ENCODE measurements at regions not wholly inside any gene's neighbourhood (a gene's known extent, or its start where the extent isn't known, plus 50 kb on each side); places are given as distances from the start of the nearest gene placed in this dataset.

GRCh38 chr9:106284296-106284695, 578.7 kb upstream of the ZNF462 start:
- Histone ChIP-seq H2AFZ (ENCODE audit: low read depth, low read length) (no peak overlapping the region), H4K20me1 (ENCODE audit: insufficient read depth, low read length) (no peaks in the 10 kb centered on the region), H3K4me1 (ENCODE audit: insufficient read depth, low read length) (no peaks in the 10 kb centered on the region), H3K27me3 (ENCODE audit: insufficient read depth, low read length, poor library complexity) (no peaks in the 10 kb centered on the region), H3K9ac (ENCODE audit: low read depth, low read length) (no peak overlapping the region), H3K4me2 (ENCODE audit: insufficient read depth, low read length) (no peak overlapping the region), H3K4me3 (ENCODE audit: low read depth in 1 of 2, low read length in 2 of 2) (no peak overlapping the region), H3K79me2 (ENCODE audit: insufficient read depth, low read length) (no peaks in the 10 kb centered on the region), H3K9me3 (ENCODE audit: insufficient read depth, low read length, severe bottlenecking) (no peaks in the 10 kb centered on the region), H3K27ac (ENCODE audit: low read length) (no peak overlapping the region), H3K36me3 (ENCODE audit: insufficient read depth, low read length) (no peaks in the 10 kb centered on the region)
- no peak for ATAC-seq (ENCODE audit: insufficient read depth, low read depth)
- TF ChIP-seq, protein P1, sequence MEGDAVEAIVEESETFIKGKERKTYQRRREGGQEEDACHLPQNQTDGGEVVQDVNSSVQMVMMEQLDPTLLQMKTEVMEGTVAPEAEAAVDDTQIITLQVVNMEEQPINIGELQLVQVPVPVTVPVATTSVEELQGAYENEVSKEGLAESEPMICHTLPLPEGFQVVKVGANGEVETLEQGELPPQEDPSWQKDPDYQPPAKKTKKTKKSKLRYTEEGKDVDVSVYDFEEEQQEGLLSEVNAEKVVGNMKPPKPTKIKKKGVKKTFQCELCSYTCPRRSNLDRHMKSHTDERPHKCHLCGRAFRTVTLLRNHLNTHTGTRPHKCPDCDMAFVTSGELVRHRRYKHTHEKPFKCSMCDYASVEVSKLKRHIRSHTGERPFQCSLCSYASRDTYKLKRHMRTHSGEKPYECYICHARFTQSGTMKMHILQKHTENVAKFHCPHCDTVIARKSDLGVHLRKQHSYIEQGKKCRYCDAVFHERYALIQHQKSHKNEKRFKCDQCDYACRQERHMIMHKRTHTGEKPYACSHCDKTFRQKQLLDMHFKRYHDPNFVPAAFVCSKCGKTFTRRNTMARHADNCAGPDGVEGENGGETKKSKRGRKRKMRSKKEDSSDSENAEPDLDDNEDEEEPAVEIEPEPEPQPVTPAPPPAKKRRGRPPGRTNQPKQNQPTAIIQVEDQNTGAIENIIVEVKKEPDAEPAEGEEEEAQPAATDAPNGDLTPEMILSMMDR (IDR thresholded peaks at IDR 0.05; ENCODE audit: borderline replicate concordance, extremely low read depth, low read length, poor library complexity, severe bottlenecking) = no peak
- TF ChIP-seq EZH2 (IDR thresholded peaks at IDR 0.05; ENCODE audit: borderline replicate concordance, low read depth, low read length, severe bottlenecking) = no peak
- DNase-seq = no peak

- no peak for DNase-seq
- TF ChIP-seq EZH2 (IDR thresholded peaks at IDR 0.05; ENCODE audit: borderline replicate concordance, low read depth, low read length, severe bottlenecking) = no peak
- TF ChIP-seq, protein P1 (IDR thresholded peaks at IDR 0.05; ENCODE audit: borderline replicate concordance, extremely low read depth, low read length, poor library complexity, severe bottlenecking) = no peak
- no peaks in the 10 kb centered on the region for H4K20me1 ChIP-seq (ENCODE audit: insufficient read depth, low read length)
- no peaks in the 10 kb centered on the region for H3K27me3 ChIP-seq (ENCODE audit: insufficient read depth, low read length, poor library complexity)
- no peaks in the 10 kb centered on the region for H3K4me1 ChIP-seq (ENCODE audit: insufficient read depth, low read length)
- H3K9me3 ChIP-seq (ENCODE audit: insufficient read depth, low read length, severe bottlenecking) = no peaks in the 10 kb centered on the region
- no peak overlapping the region for H3K4me2 ChIP-seq (ENCODE audit: insufficient read depth, low read length)
- no peak overlapping the region for H3K27ac ChIP-seq (ENCODE audit: low read length)
- no peak for ATAC-seq (ENCODE audit: insufficient read depth, low read depth)
- no peaks in the 10 kb centered on the region for H3K36me3 ChIP-seq (ENCODE audit: insufficient read depth, low read length)
- H2AFZ ChIP-seq (ENCODE audit: low read depth, low read length) = no peak overlapping the region
- no peak overlapping the region for H3K9ac ChIP-seq (ENCODE audit: low read depth, low read length)
- no peaks in the 10 kb centered on the region for H3K79me2 ChIP-seq (ENCODE audit: insufficient read depth, low read length)
- H3K4me3 ChIP-seq (ENCODE audit: low read depth in 1 of 2, low read length in 2 of 2) = no peak overlapping the region
Observed at GRCh38 chr9:106286249-106286648, 576.7 kb upstream of the ZNF462 start.

DNA sequence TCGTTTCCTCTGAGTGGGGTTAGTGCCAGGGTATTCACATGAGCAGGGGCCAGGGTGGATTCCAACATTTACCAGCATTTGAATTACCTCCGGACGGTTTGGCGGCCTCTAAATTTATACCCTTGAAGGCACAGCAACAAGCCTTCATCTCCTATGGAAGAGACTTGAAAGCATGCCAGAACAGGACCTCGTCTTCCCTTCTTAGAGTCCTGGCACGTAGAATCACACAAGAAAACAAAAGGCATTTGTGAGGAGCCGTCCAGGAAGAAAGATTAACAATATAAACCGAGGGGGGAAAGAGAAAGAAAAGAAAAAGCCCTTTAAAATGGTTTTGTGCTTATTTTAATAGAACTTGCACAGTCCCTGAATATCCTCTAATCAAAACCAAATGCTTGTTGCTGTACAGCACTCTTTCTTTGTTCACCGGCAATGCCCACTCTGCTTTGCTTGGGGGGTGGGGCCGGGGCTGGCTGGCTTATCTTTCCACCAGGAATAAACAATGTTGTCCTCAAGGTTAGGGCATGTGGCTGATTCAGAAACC, 575.8 kb upstream of the ZNF462 start:
- Histone ChIP-seq H3K9me3 (ENCODE audit: insufficient read depth, low read length, severe bottlenecking) (no peaks in the 10 kb centered on the region), H3K4me1 (ENCODE audit: insufficient read depth, low read length) (no peaks in the 10 kb centered on the region), H3K4me2 (ENCODE audit: insufficient read depth, low read length) (no peak overlapping the region), H3K4me3 (ENCODE audit: low read depth in 1 of 2, low read length in 2 of 2) (no peak overlapping the region), H3K27ac (ENCODE audit: low read length) (no peak overlapping the region), H3K36me3 (ENCODE audit: insufficient read depth, low read length) (no peaks in the 10 kb centered on the region), H3K27me3 (ENCODE audit: insufficient read depth, low read length, poor library complexity) (no peaks in the 10 kb centered on the region), H4K20me1 (ENCODE audit: insufficient read depth, low read length) (no peaks in the 10 kb centered on the region), H3K79me2 (ENCODE audit: insufficient read depth, low read length) (no peaks in the 10 kb centered on the region), H3K9ac (ENCODE audit: low read depth, low read length) (no peak overlapping the region), H2AFZ (ENCODE audit: low read depth, low read length) (no peak overlapping the region)
- DNase-seq (no peak), ATAC-seq (ENCODE audit: insufficient read depth, low read depth) (no peak)
- TF ChIP-seq, protein P1 (IDR thresholded peaks at IDR 0.05; ENCODE audit: borderline replicate concordance, extremely low read depth, low read length, poor library complexity, severe bottlenecking) = no peak
- TF ChIP-seq EZH2 (IDR thresholded peaks at IDR 0.05; ENCODE audit: borderline replicate concordance, low read depth, low read length, severe bottlenecking) = no peak

DNA sequence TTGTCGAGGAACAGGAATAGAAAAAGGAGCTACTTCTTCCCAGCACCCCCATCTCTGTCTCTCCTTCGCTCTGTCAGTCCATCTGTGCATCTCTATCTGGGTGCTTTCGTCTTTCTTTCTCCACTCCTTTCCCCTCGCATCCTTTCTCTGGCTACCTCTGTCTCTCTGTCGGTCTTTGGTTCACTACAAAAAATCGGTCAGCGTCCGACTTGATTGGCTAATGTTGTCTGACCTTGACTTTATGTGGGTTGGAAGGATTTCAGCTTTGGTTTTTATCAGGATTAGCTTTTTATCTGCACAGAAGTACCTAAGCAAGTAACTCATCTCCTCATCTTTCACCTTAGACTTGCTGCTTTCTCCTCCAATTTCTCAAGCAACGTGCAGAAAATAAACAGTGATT, 575.2 kb upstream of the ZNF462 start:
- no peaks in the 10 kb centered on the region for H3K9me3 ChIP-seq (ENCODE audit: insufficient read depth, low read length, severe bottlenecking)
- H3K79me2 ChIP-seq (ENCODE audit: insufficient read depth, low read length) = no peaks in the 10 kb centered on the region
- no peak for TF ChIP-seq EZH2 (IDR thresholded peaks at IDR 0.05; ENCODE audit: borderline replicate concordance, low read depth, low read length, severe bottlenecking)
- TF ChIP-seq, protein P1 (IDR thresholded peaks at IDR 0.05; ENCODE audit: borderline replicate concordance, extremely low read depth, low read length, poor library complexity, severe bottlenecking) = no peak
- H2AFZ ChIP-seq (ENCODE audit: low read depth, low read length) = no peak overlapping the region
- no peak for DNase-seq
- no peaks in the 10 kb centered on the region for H3K27me3 ChIP-seq (ENCODE audit: insufficient read depth, low read length, poor library complexity)
- H3K4me1 ChIP-seq (ENCODE audit: insufficient read depth, low read length) = no peaks in the 10 kb centered on the region
- no peak overlapping the region for H3K4me3 ChIP-seq (ENCODE audit: low read depth in 1 of 2, low read length in 2 of 2)
- H3K36me3 ChIP-seq (ENCODE audit: insufficient read depth, low read length) = no peaks in the 10 kb centered on the region
- ATAC-seq (ENCODE audit: insufficient read depth, low read depth) = no peak
- no peaks in the 10 kb centered on the region for H4K20me1 ChIP-seq (ENCODE audit: insufficient read depth, low read length)
- H3K4me2 ChIP-seq (ENCODE audit: insufficient read depth, low read length) = no peak overlapping the region
- H3K27ac ChIP-seq (ENCODE audit: low read length) = no peak overlapping the region
- H3K9ac ChIP-seq (ENCODE audit: low read depth, low read length) = no peak overlapping the region

Measured in DND-41 (cell line).